Trophoblast cell (in vitro differentiated cells and primary cell): ENCODE measurements at regions not wholly inside any gene's neighbourhood (a gene's known extent, or its start where the extent isn't known, plus 50 kb on each side); places are given as distances from the start of the nearest gene placed in this dataset.

Experiments
- DNase-seq, 2 donors: peaks; one replicate each; pipeline ENCODE4 v3.0.0-alpha.2; 2016
- H2AFZ ChIP-seq: 2 replicates; pipeline ENCODE4 v1.6.1; 2013; ENCODE audit warnings: low read length, moderate library complexity, mild to moderate bottlenecking; ENCODE audit not compliant: insufficient read depth, poor library complexity
- H2AK5ac ChIP-seq: 2 replicates; pipeline ENCODE4 v1.6.1; 2013; ENCODE audit warnings: mild to moderate bottlenecking, low read length
- H2BK120ac ChIP-seq: 2 replicates; pipeline ENCODE4 v1.6.1; 2013; ENCODE audit warnings: low read length, mild to moderate bottlenecking, moderate library complexity; ENCODE audit not compliant: insufficient read depth, poor library complexity
- H2BK12ac ChIP-seq: 2 replicates; pipeline ENCODE4 v1.6.1; 2013; ENCODE audit warnings: mild to moderate bottlenecking, low read length, moderate library complexity
- H2BK5ac ChIP-seq: 2 replicates; pipeline ENCODE4 v1.6.1; 2013; ENCODE audit warnings: low read length, low read depth, moderate library complexity, mild to moderate bottlenecking; ENCODE audit not compliant: poor library complexity
- H3K14ac ChIP-seq: 2 replicates; pipeline ENCODE4 v1.6.1; 2013; ENCODE audit warnings: mild to moderate bottlenecking, low read length
- H3K18ac ChIP-seq: 2 replicates; pipeline ENCODE4 v1.6.1; 2013; ENCODE audit warnings: mild to moderate bottlenecking, low read length
- H3K23ac ChIP-seq: 2 replicates; pipeline ENCODE4 v1.6.1; 2013; ENCODE audit warnings: low read length
- H3K27ac ChIP-seq: 2 replicates; pipeline ENCODE4 v1.5.1; 2013; ENCODE audit warnings: low read depth, mild to moderate bottlenecking, inconsistent platforms, low read length, moderate library complexity
- H3K27me3 ChIP-seq: 2 replicates; pipeline ENCODE4 v1.6.1; 2013; ENCODE audit warnings: inconsistent platforms, mild to moderate bottlenecking, low read length, moderate library complexity; ENCODE audit not compliant: insufficient read depth
- H3K36me3 ChIP-seq, 2 experiments: 1 replicate in 1 of 2; 2 replicates in 1 of 2; pipeline ENCODE4 v1.6.1; 2013; ENCODE audit warnings: low read length in 2 of 2, mild to moderate bottlenecking in 2 of 2, moderate library complexity in 1 of 2; ENCODE audit not compliant: insufficient read depth in 2 of 2, control insufficient read depth in 1 of 2
- H3K4ac ChIP-seq: 2 replicates; pipeline ENCODE4 v1.6.1; 2013; ENCODE audit warnings: low read depth, mild to moderate bottlenecking, low read length, moderate library complexity
- H3K4me1 ChIP-seq, 2 experiments: 1 replicate in 1 of 2; 2 replicates in 1 of 2; pipeline ENCODE4 v1.6.1; 2013; ENCODE audit warnings: low read length in 2 of 2, mild to moderate bottlenecking in 2 of 2, moderate library complexity in 1 of 2; ENCODE audit not compliant: insufficient read depth in 2 of 2, control insufficient read depth in 1 of 2
- H3K4me2 ChIP-seq: 2 replicates; pipeline ENCODE4 v1.6.1; 2013; ENCODE audit warnings: inconsistent platforms, mild to moderate bottlenecking, low read length, moderate library complexity
- H3K4me3 ChIP-seq: 2 replicates; pipeline ENCODE4 v1.5.1; 2013; ENCODE audit warnings: mild to moderate bottlenecking, low read depth, low read length, inconsistent platforms
- H3K79me1 ChIP-seq: one replicate; pipeline ENCODE4 v1.6.1; 2013; ENCODE audit warnings: low read length
- H3K79me2 ChIP-seq: 2 replicates; pipeline ENCODE4 v1.6.1; 2013; ENCODE audit warnings: low read length, mild to moderate bottlenecking; ENCODE audit not compliant: control insufficient read depth, insufficient read depth, poor library complexity
- H3K9ac ChIP-seq: 2 replicates; pipeline ENCODE4 v1.6.1; 2013; ENCODE audit warnings: mild to moderate bottlenecking, low read length
- H3K9me3 ChIP-seq: 2 replicates; pipeline ENCODE4 v1.6.1; 2013; ENCODE audit warnings: low read depth, mild to moderate bottlenecking, control low read depth, inconsistent platforms, low read length; ENCODE audit not compliant: insufficient read depth
- H4K12ac ChIP-seq: 2 replicates; pipeline ENCODE4 v1.6.1; 2013; ENCODE audit warnings: low read depth, mild to moderate bottlenecking, low read length, moderate library complexity
- H4K8ac ChIP-seq: 2 replicates; pipeline ENCODE4 v1.6.1; 2013; ENCODE audit warnings: low read depth, mild to moderate bottlenecking, low read length, moderate library complexity
- H4K91ac ChIP-seq: one replicate; pipeline ENCODE4 v1.6.1; 2013; ENCODE audit warnings: low read depth, mild to moderate bottlenecking, low read length, moderate library complexity
- WGBS: extraction: QIAGEN DNeasy Blood & Tissue Kit; methylation state at CpG from one replicate; pipeline ENCODE4 v1.1.7; 2013; ENCODE audit warnings: missing lambda C conversion rate; ENCODE audit not compliant: insufficient read length, insufficient coverage; ENCODE audit errors: extremely low coverage; 5-methylcytosine and 5-hydroxymethylcytosine counted together

DNA sequence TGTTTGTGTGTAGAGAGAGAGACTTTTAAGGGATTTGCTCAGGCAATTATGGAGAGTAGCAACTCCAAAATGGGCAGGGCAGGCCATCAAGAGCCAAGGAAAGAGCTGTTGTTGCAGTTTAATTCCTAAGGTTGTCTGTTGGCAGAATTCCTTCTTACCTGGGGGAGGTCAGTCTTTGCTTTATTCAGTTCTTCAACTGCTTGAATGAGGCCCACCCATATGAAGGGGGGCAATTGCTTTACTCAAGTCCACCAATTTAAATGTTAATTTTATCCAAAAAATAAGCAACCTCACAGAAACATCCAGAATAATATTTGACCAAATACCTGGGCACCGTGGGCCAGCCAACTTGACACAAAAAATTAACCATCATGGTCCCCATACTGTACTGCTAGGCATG lies 137.7 kb upstream of the KLHL25 start:
- no CpG with 5 or more reads among the region's 1 CpG for WGBS
- no peaks in the 10 kb centered on the region for H3K27me3 ChIP-seq
- H3K23ac ChIP-seq, result no peak overlapping the region
- no peak overlapping the region for H3K4me2 ChIP-seq
- no peak overlapping the region for H3K18ac ChIP-seq
- H3K27ac ChIP-seq, result no peak overlapping the region
- no peak overlapping the region for H4K12ac ChIP-seq
- H2BK120ac ChIP-seq, result no peak overlapping the region
- H3K4me3 ChIP-seq, result no peak overlapping the region
- H3K4ac ChIP-seq, result no peak overlapping the region
- no peaks in the 10 kb centered on the region for H3K79me2 ChIP-seq
- H4K8ac ChIP-seq, result no peak overlapping the region
- H2BK5ac ChIP-seq, result no peak overlapping the region
- no peak overlapping the region for H3K14ac ChIP-seq
- no peaks in the 10 kb centered on the region for H3K4me1 ChIP-seq
- H3K79me1 ChIP-seq, result no peaks in the 10 kb centered on the region
- H2AFZ ChIP-seq, result no peak overlapping the region
- no peak for DNase-seq
- no peak overlapping the region for H3K9ac ChIP-seq
- H2AK5ac ChIP-seq, result no peak overlapping the region
- H4K91ac ChIP-seq, result no peak overlapping the region
- no peaks in the 10 kb centered on the region for H3K9me3 ChIP-seq
- no peak overlapping the region for H2BK12ac ChIP-seq
- no peaks in the 10 kb centered on the region for H3K36me3 ChIP-seq

GRCh38 chr15:85934691-85935090 lies 140.0 kb upstream of the KLHL25 start:
- Histone ChIP-seq H3K79me1 (no peaks in the 10 kb centered on the region), H3K27ac (no peak overlapping the region), H2BK12ac (no peak overlapping the region), H3K27me3 (no peaks in the 10 kb centered on the region), H4K12ac (no peak overlapping the region), H2AK5ac (no peak overlapping the region), H4K8ac (no peak overlapping the region), H3K9me3 (no peaks in the 10 kb centered on the region), H3K79me2 (no peaks in the 10 kb centered on the region), H4K91ac (no peak overlapping the region), H3K23ac (no peak overlapping the region), H3K14ac (no peak overlapping the region), H2BK5ac (no peak overlapping the region), H3K4ac (no peak overlapping the region), H3K4me3 (no peak overlapping the region), H3K4me1 (no peaks in the 10 kb centered on the region), H3K9ac (no peak overlapping the region), H3K18ac (no peak overlapping the region), H3K4me2 (no peak overlapping the region), H2AFZ (no peak overlapping the region), H2BK120ac (no peak overlapping the region), H3K36me3 (no peaks in the 10 kb centered on the region)
- DNase-seq, result no peak
- WGBS, result no CpG with 5 or more reads among the region's 2 CpGs

- Histone ChIP-seq H2BK5ac (no peak overlapping the region), H4K91ac (no peak overlapping the region), H4K8ac (no peak overlapping the region), H4K12ac (no peak overlapping the region), H3K27me3 (no peaks in the 10 kb centered on the region), H3K4me3 (no peak overlapping the region), H3K79me2 (no peaks in the 10 kb centered on the region), H3K9ac (no peak overlapping the region), H3K4me2 (no peak overlapping the region), H3K23ac (no peak overlapping the region), H3K79me1 (no peaks in the 10 kb centered on the region), H2AFZ (no peak overlapping the region), H2AK5ac (no peak overlapping the region), H2BK12ac (no peak overlapping the region), H3K18ac (no peak overlapping the region), H2BK120ac (no peak overlapping the region), H3K4me1 (no peaks in the 10 kb centered on the region), H3K9me3 (no peaks in the 10 kb centered on the region), H3K14ac (no peak overlapping the region), H3K4ac (no peak overlapping the region), H3K36me3 (no peaks in the 10 kb centered on the region), H3K27ac (no peak overlapping the region)
- DNase-seq, result no peak
- WGBS, result no CpG with 5 or more reads among the region's 6 CpGs
Observed at GRCh38 chr15:85935182-85935581, 140.5 kb upstream of the KLHL25 start.

- no peak overlapping the region for H2BK120ac ChIP-seq
- DNase-seq, result no peak
- no peaks in the 10 kb centered on the region for H3K36me3 ChIP-seq
- no peak overlapping the region for H2AK5ac ChIP-seq
- no peak overlapping the region for H3K14ac ChIP-seq
- no peak overlapping the region for H3K4me2 ChIP-seq
- H3K4me1 ChIP-seq, result no peaks in the 10 kb centered on the region
- no peak overlapping the region for H3K9ac ChIP-seq
- no peak overlapping the region for H2AFZ ChIP-seq
- H3K23ac ChIP-seq, result no peak overlapping the region
- H4K12ac ChIP-seq, result no peak overlapping the region
- H3K4me3 ChIP-seq, result no peak overlapping the region
- no peaks in the 10 kb centered on the region for H3K79me2 ChIP-seq
- H2BK5ac ChIP-seq, result no peak overlapping the region
- no peak overlapping the region for H3K4ac ChIP-seq
- H4K8ac ChIP-seq, result no peak overlapping the region
- H3K18ac ChIP-seq, result no peak overlapping the region
- H3K9me3 ChIP-seq, result no peaks in the 10 kb centered on the region
- no peak overlapping the region for H2BK12ac ChIP-seq
- no peak overlapping the region for H3K27ac ChIP-seq
- no CpG with 5 or more reads among the region's 4 CpGs for WGBS
- H3K27me3 ChIP-seq, result no peaks in the 10 kb centered on the region
- H4K91ac ChIP-seq, result no peak overlapping the region
- H3K79me1 ChIP-seq, result no peaks in the 10 kb centered on the region
Observed at GRCh38 chr15:85937661-85938060, 142.0 kb upstream of the AGBL1 start.
